HEK293 (cell line): ENCODE measurements at regions not wholly inside any gene's neighbourhood (a gene's known extent, or its start where the extent isn't known, plus 50 kb on each side); places are given as distances from the start of the nearest gene placed in this dataset.

Experiments used
- CTCF ChIA-PET: fragments of 350-600 bp; formaldehyde crosslinking; extraction: SDS; loops from one replicate; lab custom pipeline; 2021; ENCODE audit warnings: antibody characterized with exemption; lab: Yijun Ruan, JAX
- POLR2A ChIA-PET: fragments of 300-600 bp; formaldehyde crosslinking; extraction: SDS; loops from one replicate; lab custom pipeline; 2020; ENCODE audit warnings: antibody characterized with exemption, inconsistent platforms; lab: Yijun Ruan, JAX
- H3K27ac ChIP-seq: fragments of 200-500 bp; sonication (Bioruptor generic); 2 replicates; pipeline ENCODE4 v1.5.1; 2014; ENCODE audit warnings: low read depth, low read length, control low read depth, inconsistent platforms; ENCODE audit errors: extremely low read depth
- H3K36me3 ChIP-seq, 2 experiments: fragments of 200-500 bp in 1 of 2; sonication (Bioruptor generic) in 1 of 2; 1 replicate in 1 of 2; 2 replicates in 1 of 2; pipeline ENCODE4 v1.5.1; 2014 to 2017; ENCODE audit warnings: inconsistent platforms in 2 of 2, low read length in 2 of 2; ENCODE audit not compliant: control insufficient read depth in 2 of 2, insufficient read depth in 1 of 2
- H3K4me1 ChIP-seq: fragments of 200-500 bp; sonication (Bioruptor generic); 2 replicates; pipeline ENCODE4 v1.5.1; 2014; ENCODE audit warnings: mild to moderate bottlenecking, low read length, inconsistent platforms; ENCODE audit not compliant: control insufficient read depth, insufficient read depth
- H3K4me3 ChIP-seq: 2 replicates; pipeline ENCODE4 v1.5.1; 2011; ENCODE audit warnings: low read depth, mild to moderate bottlenecking, control low read depth, low read length, moderate library complexity
- H3K9me3 ChIP-seq: fragments of 200-500 bp; sonication (Bioruptor generic); 2 replicates; pipeline ENCODE4 v1.5.1; 2014; ENCODE audit warnings: low read depth, low read length, inconsistent platforms; ENCODE audit not compliant: control insufficient read depth, insufficient read depth
- FEZF1 ChIP-seq: fragments of 450-650 bp; formaldehyde crosslinking; IDR thresholded peaks from 2 replicates; pipeline ENCODE4 v1.5.1; 2016; ENCODE audit warnings: missing biosample characterization, missing genetic modification characterization
- SCRT2 ChIP-seq: fragments of 450-650 bp; formaldehyde crosslinking; IDR thresholded peaks from 2 replicates; pipeline ENCODE4 v1.5.1; 2016; ENCODE audit warnings: missing biosample characterization, missing genetic modification characterization
- YY2 ChIP-seq: fragments of 450-650 bp; formaldehyde crosslinking; IDR thresholded peaks from 2 replicates; pipeline ENCODE4 v1.5.1; 2016; ENCODE audit warnings: missing biosample characterization, missing genetic modification characterization
- ZBTB48 ChIP-seq: fragments of 450-650 bp; formaldehyde crosslinking; IDR thresholded peaks from 2 replicates; pipeline ENCODE4 v1.5.1; 2016; ENCODE audit warnings: missing biosample characterization, missing genetic modification characterization
- ZBTB8A ChIP-seq: fragments of 450-650 bp; formaldehyde crosslinking; IDR thresholded peaks from 2 replicates; pipeline ENCODE4 v1.5.1; 2016; ENCODE audit warnings: missing biosample characterization, missing genetic modification characterization
- ZNF146 ChIP-seq: fragments of 450-650 bp; formaldehyde crosslinking; IDR thresholded peaks from 2 replicates; pipeline ENCODE4 v1.5.1; 2016; ENCODE audit warnings: missing biosample characterization, missing genetic modification characterization
- ZNF157 ChIP-seq: fragments of 450-650 bp; formaldehyde crosslinking; IDR thresholded peaks from 2 replicates; pipeline ENCODE4 v1.5.1; 2016; ENCODE audit warnings: missing biosample characterization, missing genetic modification characterization
- ZNF473 ChIP-seq: fragments of 450-650 bp; formaldehyde crosslinking; IDR thresholded peaks from 2 replicates; pipeline ENCODE4 v1.5.1; 2017; ENCODE audit warnings: missing biosample characterization, missing genetic modification characterization
- ZNF544 ChIP-seq: fragments of 450-650 bp; formaldehyde crosslinking; IDR thresholded peaks from 2 replicates; pipeline ENCODE4 v1.5.0; 2017; ENCODE audit warnings: missing biosample characterization, missing genetic modification characterization
- ZNF621 ChIP-seq: fragments of 450-650 bp; formaldehyde crosslinking; IDR thresholded peaks from 2 replicates; pipeline ENCODE4 v1.5.1; 2017; ENCODE audit warnings: missing biosample characterization, missing genetic modification characterization
- ZNF629 ChIP-seq: fragments of 450-650 bp; formaldehyde crosslinking; IDR thresholded peaks from 2 replicates; pipeline ENCODE4 v1.5.1; 2017; ENCODE audit warnings: missing biosample characterization, missing genetic modification characterization
- ZNF664 ChIP-seq: fragments of 450-650 bp; formaldehyde crosslinking; IDR thresholded peaks from 2 replicates; pipeline ENCODE4 v1.5.1; 2016; ENCODE audit warnings: missing biosample characterization, missing genetic modification characterization
- ZNF837 ChIP-seq: fragments of 450-650 bp; formaldehyde crosslinking; IDR thresholded peaks from 2 replicates; pipeline ENCODE4 v1.5.1; 2016; ENCODE audit warnings: missing biosample characterization, missing genetic modification characterization
- TF ChIP-seq, protein P1 (sequence below): fragments of 450-650 bp; formaldehyde crosslinking; IDR thresholded peaks from 2 replicates; pipeline ENCODE4 v1.5.1; 2016; ENCODE audit warnings: missing biosample characterization, missing genetic modification characterization, borderline replicate concordance
- TF ChIP-seq, protein P2 (sequence below): fragments of 450-650 bp; formaldehyde crosslinking; IDR thresholded peaks from 2 replicates; pipeline ENCODE4 v1.5.1; 2016; ENCODE audit warnings: missing biosample characterization, missing genetic modification characterization, borderline replicate concordance
- TF ChIP-seq, protein P3 (sequence below): fragments of 450-650 bp; formaldehyde crosslinking; IDR thresholded peaks from 2 replicates; pipeline ENCODE4 v1.5.1; 2016; ENCODE audit warnings: missing biosample characterization, missing genetic modification characterization
- TF ChIP-seq, protein P4 (sequence below): fragments of 450-650 bp; formaldehyde crosslinking; IDR thresholded peaks from 2 replicates; pipeline ENCODE4 v1.5.0; 2017; ENCODE audit warnings: missing biosample characterization, missing genetic modification characterization, borderline replicate concordance
- TF ChIP-seq, protein P5 (sequence below): fragments of 450-650 bp; formaldehyde crosslinking; IDR thresholded peaks from 2 replicates; pipeline ENCODE4 v1.5.1; 2016; ENCODE audit warnings: missing biosample characterization, missing genetic modification characterization
- TF ChIP-seq, protein P6 (sequence below): fragments of 450-650 bp; formaldehyde crosslinking; IDR thresholded peaks from 2 replicates; pipeline ENCODE4 v1.5.1; 2016; ENCODE audit warnings: missing biosample characterization, missing genetic modification characterization

DNA sequence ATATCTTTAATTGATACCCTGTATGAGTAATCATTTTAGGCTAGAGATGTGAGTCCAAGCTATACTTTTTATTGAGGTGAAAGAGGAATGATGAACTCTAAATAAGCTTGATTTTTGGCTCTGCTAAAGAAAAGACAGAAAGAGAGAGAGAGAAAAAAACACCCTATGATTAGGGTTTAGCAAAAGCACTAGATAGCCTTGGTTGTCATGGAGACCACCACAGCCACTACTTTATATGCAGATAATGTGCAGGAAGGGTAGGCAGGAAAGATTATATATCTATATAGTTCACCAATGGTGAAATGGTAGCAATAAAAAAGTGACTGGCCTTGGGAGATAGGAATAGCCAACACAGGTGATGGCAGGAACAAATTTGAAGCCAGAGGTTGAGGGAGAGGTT lies 69.9 kb upstream of the CAMK2D start:
- H3K9me3 ChIP-seq: no peaks in the 10 kb centered on the region
- POLR2A ChIA-PET: no interaction called here
- no peaks in the 10 kb centered on the region for H3K4me1 ChIP-seq
- no peaks in the 10 kb centered on the region for H3K36me3 ChIP-seq
- CTCF ChIA-PET: interaction anchor here (0.6 kb wide), 1 partner anchor 825 kb away, joined by 3 read pairs; no protein-coding TSS in a partner anchor
- no peak overlapping the region for H3K4me3 ChIP-seq
- TF ChIP-seq, protein P1, sequence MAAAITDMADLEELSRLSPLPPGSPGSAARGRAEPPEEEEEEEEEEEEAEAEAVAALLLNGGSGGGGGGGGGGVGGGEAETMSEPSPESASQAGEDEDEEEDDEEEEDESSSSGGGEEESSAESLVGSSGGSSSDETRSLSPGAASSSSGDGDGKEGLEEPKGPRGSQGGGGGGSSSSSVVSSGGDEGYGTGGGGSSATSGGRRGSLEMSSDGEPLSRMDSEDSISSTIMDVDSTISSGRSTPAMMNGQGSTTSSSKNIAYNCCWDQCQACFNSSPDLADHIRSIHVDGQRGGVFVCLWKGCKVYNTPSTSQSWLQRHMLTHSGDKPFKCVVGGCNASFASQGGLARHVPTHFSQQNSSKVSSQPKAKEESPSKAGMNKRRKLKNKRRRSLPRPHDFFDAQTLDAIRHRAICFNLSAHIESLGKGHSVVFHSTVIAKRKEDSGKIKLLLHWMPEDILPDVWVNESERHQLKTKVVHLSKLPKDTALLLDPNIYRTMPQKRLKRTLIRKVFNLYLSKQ (tag by site-specific recombination): no peak
- TF ChIP-seq ZNF621 (tag by site-specific recombination) (no peak), ZNF837 (tag by site-specific recombination) (no peak), YY2 (tag by site-specific recombination) (no peak), ZNF473 (tag by site-specific recombination) (no peak), SCRT2 (tag by site-specific recombination) (no peak), ZBTB8A (tag by site-specific recombination) (no peak), ZNF157 (tag by site-specific recombination) (no peak), ZBTB48 (tag by site-specific recombination) (no peak), ZNF146 (tag by site-specific recombination) (no peak), ZNF629 (tag by site-specific recombination) (no peak), ZNF664 (tag by site-specific recombination) (no peak), ZNF544 (tag by site-specific recombination) (no peak), FEZF1 (tag by site-specific recombination) (no peak)
- TF ChIP-seq, protein P2, sequence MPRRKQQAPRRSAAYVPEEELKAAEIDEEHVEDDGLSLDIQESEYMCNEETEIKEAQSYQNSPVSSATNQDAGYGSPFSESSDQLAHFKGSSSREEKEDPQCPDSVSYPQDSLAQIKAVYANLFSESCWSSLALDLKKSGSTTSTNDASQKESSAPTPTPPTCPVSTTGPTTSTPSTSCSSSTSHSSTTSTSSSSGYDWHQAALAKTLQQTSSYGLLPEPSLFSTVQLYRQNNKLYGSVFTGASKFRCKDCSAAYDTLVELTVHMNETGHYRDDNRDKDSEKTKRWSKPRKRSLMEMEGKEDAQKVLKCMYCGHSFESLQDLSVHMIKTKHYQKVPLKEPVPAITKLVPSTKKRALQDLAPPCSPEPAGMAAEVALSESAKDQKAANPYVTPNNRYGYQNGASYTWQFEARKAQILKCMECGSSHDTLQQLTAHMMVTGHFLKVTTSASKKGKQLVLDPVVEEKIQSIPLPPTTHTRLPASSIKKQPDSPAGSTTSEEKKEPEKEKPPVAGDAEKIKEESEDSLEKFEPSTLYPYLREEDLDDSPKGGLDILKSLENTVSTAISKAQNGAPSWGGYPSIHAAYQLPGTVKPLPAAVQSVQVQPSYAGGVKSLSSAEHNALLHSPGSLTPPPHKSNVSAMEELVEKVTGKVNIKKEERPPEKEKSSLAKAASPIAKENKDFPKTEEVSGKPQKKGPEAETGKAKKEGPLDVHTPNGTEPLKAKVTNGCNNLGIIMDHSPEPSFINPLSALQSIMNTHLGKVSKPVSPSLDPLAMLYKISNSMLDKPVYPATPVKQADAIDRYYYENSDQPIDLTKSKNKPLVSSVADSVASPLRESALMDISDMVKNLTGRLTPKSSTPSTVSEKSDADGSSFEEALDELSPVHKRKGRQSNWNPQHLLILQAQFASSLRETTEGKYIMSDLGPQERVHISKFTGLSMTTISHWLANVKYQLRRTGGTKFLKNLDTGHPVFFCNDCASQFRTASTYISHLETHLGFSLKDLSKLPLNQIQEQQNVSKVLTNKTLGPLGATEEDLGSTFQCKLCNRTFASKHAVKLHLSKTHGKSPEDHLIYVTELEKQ: no peak
- TF ChIP-seq, protein P3, sequence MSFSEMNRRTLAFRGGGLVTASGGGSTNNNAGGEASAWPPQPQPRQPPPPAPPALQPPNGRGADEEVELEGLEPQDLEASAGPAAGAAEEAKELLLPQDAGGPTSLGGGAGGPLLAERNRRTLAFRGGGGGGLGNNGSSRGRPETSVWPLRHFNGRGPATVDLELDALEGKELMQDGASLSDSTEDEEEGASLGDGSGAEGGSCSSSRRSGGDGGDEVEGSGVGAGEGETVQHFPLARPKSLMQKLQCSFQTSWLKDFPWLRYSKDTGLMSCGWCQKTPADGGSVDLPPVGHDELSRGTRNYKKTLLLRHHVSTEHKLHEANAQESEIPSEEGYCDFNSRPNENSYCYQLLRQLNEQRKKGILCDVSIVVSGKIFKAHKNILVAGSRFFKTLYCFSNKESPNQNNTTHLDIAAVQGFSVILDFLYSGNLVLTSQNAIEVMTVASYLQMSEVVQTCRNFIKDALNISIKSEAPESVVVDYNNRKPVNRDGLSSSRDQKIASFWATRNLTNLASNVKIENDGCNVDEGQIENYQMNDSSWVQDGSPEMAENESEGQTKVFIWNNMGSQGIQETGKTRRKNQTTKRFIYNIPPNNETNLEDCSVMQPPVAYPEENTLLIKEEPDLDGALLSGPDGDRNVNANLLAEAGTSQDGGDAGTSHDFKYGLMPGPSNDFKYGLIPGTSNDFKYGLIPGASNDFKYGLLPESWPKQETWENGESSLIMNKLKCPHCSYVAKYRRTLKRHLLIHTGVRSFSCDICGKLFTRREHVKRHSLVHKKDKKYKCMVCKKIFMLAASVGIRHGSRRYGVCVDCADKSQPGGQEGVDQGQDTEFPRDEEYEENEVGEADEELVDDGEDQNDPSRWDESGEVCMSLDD (tag by site-specific recombination): no peak
- TF ChIP-seq, protein P4, sequence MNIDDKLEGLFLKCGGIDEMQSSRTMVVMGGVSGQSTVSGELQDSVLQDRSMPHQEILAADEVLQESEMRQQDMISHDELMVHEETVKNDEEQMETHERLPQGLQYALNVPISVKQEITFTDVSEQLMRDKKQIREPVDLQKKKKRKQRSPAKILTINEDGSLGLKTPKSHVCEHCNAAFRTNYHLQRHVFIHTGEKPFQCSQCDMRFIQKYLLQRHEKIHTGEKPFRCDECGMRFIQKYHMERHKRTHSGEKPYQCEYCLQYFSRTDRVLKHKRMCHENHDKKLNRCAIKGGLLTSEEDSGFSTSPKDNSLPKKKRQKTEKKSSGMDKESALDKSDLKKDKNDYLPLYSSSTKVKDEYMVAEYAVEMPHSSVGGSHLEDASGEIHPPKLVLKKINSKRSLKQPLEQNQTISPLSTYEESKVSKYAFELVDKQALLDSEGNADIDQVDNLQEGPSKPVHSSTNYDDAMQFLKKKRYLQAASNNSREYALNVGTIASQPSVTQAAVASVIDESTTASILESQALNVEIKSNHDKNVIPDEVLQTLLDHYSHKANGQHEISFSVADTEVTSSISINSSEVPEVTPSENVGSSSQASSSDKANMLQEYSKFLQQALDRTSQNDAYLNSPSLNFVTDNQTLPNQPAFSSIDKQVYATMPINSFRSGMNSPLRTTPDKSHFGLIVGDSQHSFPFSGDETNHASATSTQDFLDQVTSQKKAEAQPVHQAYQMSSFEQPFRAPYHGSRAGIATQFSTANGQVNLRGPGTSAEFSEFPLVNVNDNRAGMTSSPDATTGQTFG (tag by site-specific recombination): no peak
- TF ChIP-seq, protein P5, sequence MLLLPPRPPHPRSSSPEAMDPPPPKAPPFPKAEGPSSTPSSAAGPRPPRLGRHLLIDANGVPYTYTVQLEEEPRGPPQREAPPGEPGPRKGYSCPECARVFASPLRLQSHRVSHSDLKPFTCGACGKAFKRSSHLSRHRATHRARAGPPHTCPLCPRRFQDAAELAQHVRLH: no peak
- TF ChIP-seq, protein P6, sequence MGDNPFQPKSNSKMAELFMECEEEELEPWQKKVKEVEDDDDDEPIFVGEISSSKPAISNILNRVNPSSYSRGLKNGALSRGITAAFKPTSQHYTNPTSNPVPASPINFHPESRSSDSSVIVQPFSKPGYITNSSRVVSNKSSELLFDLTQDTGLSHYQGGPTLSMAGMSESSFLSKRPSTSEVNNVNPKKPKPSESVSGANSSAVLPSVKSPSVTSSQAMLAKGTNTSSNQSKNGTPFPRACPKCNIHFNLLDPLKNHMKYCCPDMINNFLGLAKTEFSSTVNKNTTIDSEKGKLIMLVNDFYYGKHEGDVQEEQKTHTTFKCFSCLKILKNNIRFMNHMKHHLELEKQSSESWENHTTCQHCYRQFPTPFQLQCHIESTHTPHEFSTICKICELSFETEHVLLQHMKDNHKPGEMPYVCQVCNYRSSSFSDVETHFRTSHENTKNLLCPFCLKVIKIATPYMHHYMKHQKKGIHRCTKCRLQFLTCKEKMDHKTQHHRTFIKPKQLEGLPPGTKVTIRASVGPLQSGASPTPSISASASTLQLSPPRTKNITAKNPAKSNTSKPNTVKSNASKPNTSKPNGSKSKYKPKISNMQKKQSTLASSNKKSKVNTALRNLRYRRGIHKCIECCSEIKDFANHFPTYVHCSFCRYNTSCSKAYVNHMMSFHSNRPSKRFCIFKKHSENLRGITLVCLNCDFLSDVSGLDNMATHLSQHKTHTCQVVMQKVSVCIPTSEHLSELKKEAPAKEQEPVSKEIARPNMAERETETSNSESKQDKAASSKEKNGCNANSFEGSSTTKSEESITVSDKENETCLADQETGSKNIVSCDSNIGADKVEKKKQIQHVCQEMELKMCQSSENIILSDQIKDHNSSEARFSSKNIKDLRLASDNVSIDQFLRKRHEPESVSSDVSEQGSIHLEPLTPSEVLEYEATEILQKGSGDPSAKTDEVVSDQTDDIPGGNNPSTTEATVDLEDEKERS: no peak
- no peak overlapping the region for H3K27ac ChIP-seq
